Smooth muscle cell (in vitro differentiated cells): ENCODE measurements at regions not wholly inside any gene's neighbourhood (a gene's known extent, or its start where the extent isn't known, plus 50 kb on each side); places are given as distances from the start of the nearest gene placed in this dataset.

Experiments used
- DNase-seq: peaks from one replicate; lab custom pipeline; 2025; ENCODE audit not compliant: unreplicated experiment; lab: John Stamatoyannopoulos, UW
- H2AFZ ChIP-seq: fragments of 200-600 bp; sonication (generic); 2 replicates; pipeline ENCODE4 v1.6.0; 2016; ENCODE audit warnings: antibody characterized with exemption, low read depth, mild to moderate bottlenecking
- H3F3A ChIP-seq: fragments of 200-600 bp; sonication (generic); 2 replicates; pipeline ENCODE4 v1.6.0; 2017; ENCODE audit warnings: antibody characterized with exemption, low read depth
- H3K27ac ChIP-seq: fragments of 200-600 bp; sonication (generic); 2 replicates; pipeline ENCODE4 v1.5.1; 2016; ENCODE audit warnings: low read depth, mild to moderate bottlenecking
- H3K27me3 ChIP-seq: fragments of 200-600 bp; sonication (generic); 2 replicates; pipeline ENCODE4 v1.6.1; 2016; ENCODE audit warnings: low read depth, mild to moderate bottlenecking
- H3K36me3 ChIP-seq: fragments of 200-600 bp; sonication (generic); 2 replicates; pipeline ENCODE4 v1.5.1; 2016; ENCODE audit warnings: low read depth
- H3K4me1 ChIP-seq: fragments of 200-600 bp; sonication (generic); 2 replicates; pipeline ENCODE4 v1.5.1; 2016; ENCODE audit warnings: low read depth
- H3K4me2 ChIP-seq: fragments of 200-600 bp; sonication (generic); 2 replicates; pipeline ENCODE4 v1.6.0; 2016; ENCODE audit warnings: mild to moderate bottlenecking
- H3K4me3 ChIP-seq: fragments of 200-600 bp; sonication (generic); 2 replicates; pipeline ENCODE4 v1.5.1; 2016; ENCODE audit warnings: mild to moderate bottlenecking
- H3K79me2 ChIP-seq: fragments of 200-600 bp; sonication (generic); 2 replicates; pipeline ENCODE4 v1.6.0; 2016; ENCODE audit warnings: low read depth, mild to moderate bottlenecking
- H3K9ac ChIP-seq: fragments of 200-600 bp; sonication (generic); 2 replicates; pipeline ENCODE4 v1.6.0; 2016; ENCODE audit warnings: low read depth
- H3K9me3 ChIP-seq: fragments of 200-600 bp; sonication (generic); replicated peaks from 2 replicates; pipeline ENCODE4 v1.5.1; 2016; ENCODE audit warnings: low read depth
- H4K20me1 ChIP-seq: fragments of 200-600 bp; sonication (generic); 2 replicates; pipeline ENCODE4 v1.6.0; 2016; ENCODE audit warnings: low read depth
- CTCF ChIP-seq: fragments of 200-600 bp; sonication (generic); IDR thresholded peaks from 2 replicates; pipeline ENCODE4 v1.5.1; 2017; ENCODE audit warnings: borderline replicate concordance, mild to moderate bottlenecking, antibody characterized with exemption; ENCODE audit not compliant: insufficient read depth, poor library complexity, severe bottlenecking
- WGBS: methylation state at CpG from one replicate; pipeline ENCODE4 v1.1.7; 2016; ENCODE audit warnings: low lambda C conversion rate; 5-methylcytosine and 5-hydroxymethylcytosine counted together

- no peaks in the 10 kb centered on the region for H3K27me3 ChIP-seq
Measured at GRCh38 chr3:154932633-154933032, 147.5 kb upstream of the MME start.

GRCh38 chr3:154931484-154931883 is 148.6 kb upstream of the MME start:
- Histone ChIP-seq H3K4me2 (no peak overlapping the region), H4K20me1 (no peaks in the 10 kb centered on the region), H2AFZ (no peak overlapping the region), H3K79me2 (no peaks in the 10 kb centered on the region), H3K4me1 (no peaks in the 10 kb centered on the region), H3K4me3 (no peak overlapping the region), H3K27ac (no peak overlapping the region), H3K27me3 (no peaks in the 10 kb centered on the region), H3F3A (no peaks in the 10 kb centered on the region), H3K9me3 (no peaks in the 10 kb centered on the region), H3K9ac (no peak overlapping the region), H3K36me3 (no peaks in the 10 kb centered on the region)
- no peak for TF ChIP-seq CTCF
- WGBS: 94% methylated on average over 1 of the region's 1 CpG
- DNase-seq: no peak

More at GRCh38 chr3:154932633-154933032, 147.5 kb upstream of the MME start:
- Histone ChIP-seq H3K9me3 (no peaks in the 10 kb centered on the region), H3F3A (no peaks in the 10 kb centered on the region), H4K20me1 (no peaks in the 10 kb centered on the region), H2AFZ (no peak overlapping the region), H3K4me1 (no peaks in the 10 kb centered on the region), H3K4me3 (no peak overlapping the region), H3K4me2 (no peak overlapping the region), H3K9ac (no peak overlapping the region), H3K79me2 (no peaks in the 10 kb centered on the region), H3K27ac (no peak overlapping the region), H3K36me3 (no peaks in the 10 kb centered on the region)
- TF ChIP-seq CTCF: no peak
- DNase-seq: no peak

- WGBS: 77% methylated on average over 1 of the region's 1 CpG
Measured at GRCh38 chr3:154926721-154927120, 153.4 kb upstream of the MME start.

More at GRCh38 chr3:154926721-154927120, 153.4 kb upstream of the MME start:
- no peak for TF ChIP-seq CTCF
- Histone ChIP-seq H2AFZ (no peak overlapping the region), H3K9ac (no peak overlapping the region), H3K27me3 (no peaks in the 10 kb centered on the region), H3K4me1 (no peaks in the 10 kb centered on the region), H3K27ac (no peak overlapping the region), H3K4me3 (no peak overlapping the region), H3F3A (no peaks in the 10 kb centered on the region), H3K4me2 (no peak overlapping the region), H3K79me2 (no peaks in the 10 kb centered on the region), H3K9me3 (no peaks in the 10 kb centered on the region), H4K20me1 (no peaks in the 10 kb centered on the region), H3K36me3 (no peaks in the 10 kb centered on the region)
- DNase-seq: no peak
